Coronary artery (tissue), 2 donors: ENCODE measurements at regions not wholly inside any gene's neighbourhood (a gene's known extent, or its start where the extent isn't known, plus 50 kb on each side); places are given as distances from the start of the nearest gene placed in this dataset.

Experiments used
- DNase-seq: peaks from one replicate; pipeline ENCODE4 v3.0.0-alpha.2; 2017; ENCODE audit warnings: low spot score
- H3K27ac ChIP-seq, 2 donors: fragments of 200-600 bp; sonication (generic); one replicate each; pipeline ENCODE4 v1.5.1; 2016 to 2019
- H3K4me3 ChIP-seq: fragments of 200-600 bp; sonication (generic); 2 replicates; pipeline ENCODE4 v1.5.1; 2016; ENCODE audit warnings: mild to moderate bottlenecking, moderate library complexity
- TF ChIP-seq, protein P1 (sequence below): fragments of 200-600 bp; sonication (generic); IDR thresholded peaks from one replicate; pipeline ENCODE4 v1.5.1; 2019; ENCODE audit warnings: antibody characterized with exemption

DNA sequence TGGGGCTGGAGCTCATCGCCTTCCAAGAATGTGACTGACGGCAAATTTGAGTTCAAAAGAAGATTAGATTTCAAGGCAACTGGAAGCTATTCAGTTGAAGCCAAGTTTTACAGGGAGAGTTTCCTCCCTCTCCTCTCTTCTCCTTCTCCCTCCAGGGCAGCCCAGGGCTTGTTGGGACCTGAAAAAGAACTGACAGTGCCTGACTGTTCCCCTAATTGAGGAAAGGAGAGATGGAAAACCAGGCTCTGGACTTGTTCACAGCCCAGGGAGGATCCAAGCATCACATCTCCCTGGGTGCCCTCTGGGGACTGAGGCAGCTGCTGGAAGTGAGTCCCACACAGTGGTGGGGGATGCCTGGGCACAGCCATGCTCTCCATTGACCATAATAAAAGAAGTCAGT is 88.1 kb downstream of the THNSL2 start:
- DNase-seq = no peak
- Histone ChIP-seq H3K4me3 (no peak overlapping the region), H3K27ac (no peak overlapping the region)
- TF ChIP-seq, protein P1, sequence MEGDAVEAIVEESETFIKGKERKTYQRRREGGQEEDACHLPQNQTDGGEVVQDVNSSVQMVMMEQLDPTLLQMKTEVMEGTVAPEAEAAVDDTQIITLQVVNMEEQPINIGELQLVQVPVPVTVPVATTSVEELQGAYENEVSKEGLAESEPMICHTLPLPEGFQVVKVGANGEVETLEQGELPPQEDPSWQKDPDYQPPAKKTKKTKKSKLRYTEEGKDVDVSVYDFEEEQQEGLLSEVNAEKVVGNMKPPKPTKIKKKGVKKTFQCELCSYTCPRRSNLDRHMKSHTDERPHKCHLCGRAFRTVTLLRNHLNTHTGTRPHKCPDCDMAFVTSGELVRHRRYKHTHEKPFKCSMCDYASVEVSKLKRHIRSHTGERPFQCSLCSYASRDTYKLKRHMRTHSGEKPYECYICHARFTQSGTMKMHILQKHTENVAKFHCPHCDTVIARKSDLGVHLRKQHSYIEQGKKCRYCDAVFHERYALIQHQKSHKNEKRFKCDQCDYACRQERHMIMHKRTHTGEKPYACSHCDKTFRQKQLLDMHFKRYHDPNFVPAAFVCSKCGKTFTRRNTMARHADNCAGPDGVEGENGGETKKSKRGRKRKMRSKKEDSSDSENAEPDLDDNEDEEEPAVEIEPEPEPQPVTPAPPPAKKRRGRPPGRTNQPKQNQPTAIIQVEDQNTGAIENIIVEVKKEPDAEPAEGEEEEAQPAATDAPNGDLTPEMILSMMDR = no peak

DNA sequence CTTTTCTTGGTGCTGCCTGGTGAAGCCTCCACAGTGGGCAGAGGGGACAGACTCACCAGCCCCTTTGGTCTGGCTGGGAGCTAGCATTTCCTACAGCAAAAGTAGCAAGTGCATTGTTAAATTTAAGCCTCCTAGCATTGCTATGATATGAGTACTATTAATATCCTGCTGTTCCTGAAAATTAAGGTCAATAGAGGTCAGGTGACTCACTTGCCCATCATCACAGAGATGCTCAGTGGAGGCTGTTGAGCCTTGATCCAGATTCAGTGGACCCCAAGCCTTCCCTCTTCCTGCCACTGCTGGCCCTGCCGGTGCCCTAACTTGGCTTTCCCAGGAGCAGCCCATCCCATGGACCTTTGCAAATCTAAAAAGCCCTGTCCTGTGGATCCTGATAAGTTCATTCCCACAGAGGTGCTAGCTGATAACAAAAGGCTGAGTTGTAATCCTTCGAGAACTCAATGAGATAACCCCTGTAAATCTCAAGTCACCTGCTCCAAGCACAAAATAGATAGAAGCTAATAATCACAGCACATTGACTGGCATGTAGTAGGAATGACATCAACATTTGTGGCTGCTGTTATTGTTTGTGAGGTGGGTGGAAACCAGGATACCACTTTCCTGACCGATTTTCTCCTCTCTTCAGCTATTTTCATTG is 84.4 kb downstream of the THNSL2 start:
- DNase-seq = no peak
- Histone ChIP-seq H3K4me3 (no peak overlapping the region), H3K27ac (no peak overlapping the region)
- TF ChIP-seq, protein P1 = no peak

DNA sequence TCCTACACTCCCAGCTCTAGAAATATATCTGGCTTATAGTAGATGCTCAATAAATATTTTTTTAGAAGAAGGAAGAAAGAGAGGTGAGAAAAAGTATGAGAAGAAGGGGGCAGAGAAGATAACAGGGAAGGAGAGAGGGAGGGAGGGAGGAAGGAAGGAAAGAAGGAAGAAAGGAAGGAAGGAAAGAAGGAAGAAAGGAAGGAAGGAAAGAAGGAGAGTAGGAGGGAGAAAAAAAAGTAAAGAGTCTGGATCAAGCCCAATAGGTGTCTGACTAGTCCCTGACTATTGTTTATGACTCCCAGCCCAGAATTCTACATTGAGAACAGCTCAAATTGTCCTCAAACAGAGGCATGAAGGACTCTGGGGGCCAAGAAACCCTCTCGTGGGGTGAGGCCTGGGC is 83.9 kb downstream of the THNSL2 start:
- no peak for DNase-seq
- TF ChIP-seq, protein P1 = no peak
- Histone ChIP-seq H3K27ac (no peak overlapping the region), H3K4me3 (no peak overlapping the region)

DNA sequence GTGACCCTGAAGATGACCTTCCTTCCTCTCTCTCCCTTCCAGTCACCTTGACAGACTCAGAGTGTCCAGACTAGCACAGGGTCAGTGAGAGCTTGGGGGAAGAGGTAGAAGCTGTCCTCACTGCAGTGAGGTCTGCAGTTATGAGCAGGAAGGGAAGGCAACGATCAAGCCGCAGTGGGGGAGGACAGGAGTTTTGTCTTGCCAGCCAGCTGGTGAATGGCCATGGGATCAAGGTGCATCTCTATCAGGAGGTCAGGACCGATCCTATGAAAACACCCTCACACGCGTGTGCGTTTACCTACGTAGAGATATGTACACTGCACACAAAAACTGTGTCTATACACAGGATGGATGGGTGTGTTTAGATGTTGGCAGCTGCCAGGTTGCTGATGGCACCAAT is 83.2 kb downstream of the THNSL2 start:
- TF ChIP-seq, protein P1 = no peak
- H3K27ac ChIP-seq = no peak overlapping the region

DNA sequence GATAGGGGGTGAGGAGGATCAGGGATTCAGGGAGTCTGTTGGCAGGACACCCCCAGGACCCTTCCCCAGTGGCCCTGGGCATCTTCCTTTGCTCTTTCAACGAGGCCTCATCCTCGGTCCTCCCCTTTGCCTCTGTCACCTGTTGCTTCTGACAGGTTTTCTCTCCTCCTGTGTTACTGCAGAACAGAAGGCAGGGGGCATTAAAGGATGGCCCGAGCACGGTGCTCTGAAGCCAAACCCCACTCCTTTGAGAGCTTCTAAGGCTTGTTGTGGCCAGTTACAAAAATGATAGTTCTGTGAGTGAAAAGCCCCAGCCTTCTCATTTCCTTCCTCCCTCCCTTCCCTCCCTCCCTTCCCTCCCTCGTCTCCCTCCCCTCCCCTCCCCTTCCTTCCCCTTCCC is 82.5 kb downstream of the THNSL2 start:
- Histone ChIP-seq H3K4me3 (no peak overlapping the region), H3K27ac (no peak overlapping the region)
- TF ChIP-seq, protein P1 = no peak
- no peak for DNase-seq

More for the DNA sequence above, 83.2 kb downstream of the THNSL2 start:
- no peak for DNase-seq
- H3K4me3 ChIP-seq = no peak overlapping the region

DNA sequence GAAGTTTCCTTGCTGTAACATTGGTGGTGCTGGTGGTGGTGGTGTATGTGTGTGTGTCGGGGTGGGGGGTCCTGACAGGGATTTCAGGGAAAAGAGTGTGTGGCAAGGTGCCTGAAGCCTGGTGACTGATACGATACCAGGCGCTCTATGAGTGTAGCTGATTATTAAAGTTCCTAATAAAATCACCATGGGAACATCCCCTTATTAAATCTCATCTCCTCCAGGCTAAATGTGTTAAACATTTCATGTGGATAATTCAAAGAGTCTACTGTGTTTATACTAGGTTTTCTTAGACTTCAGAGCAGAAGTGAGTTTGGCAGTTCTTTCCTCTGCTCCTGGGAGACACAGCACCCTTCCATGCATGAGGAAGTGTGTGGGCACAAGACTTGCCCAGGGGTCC is 82.0 kb downstream of the THNSL2 start:
- TF ChIP-seq, protein P1 = no peak
- Histone ChIP-seq H3K27ac (no peak overlapping the region), H3K4me3 (no peak overlapping the region)
- no peak for DNase-seq

DNA sequence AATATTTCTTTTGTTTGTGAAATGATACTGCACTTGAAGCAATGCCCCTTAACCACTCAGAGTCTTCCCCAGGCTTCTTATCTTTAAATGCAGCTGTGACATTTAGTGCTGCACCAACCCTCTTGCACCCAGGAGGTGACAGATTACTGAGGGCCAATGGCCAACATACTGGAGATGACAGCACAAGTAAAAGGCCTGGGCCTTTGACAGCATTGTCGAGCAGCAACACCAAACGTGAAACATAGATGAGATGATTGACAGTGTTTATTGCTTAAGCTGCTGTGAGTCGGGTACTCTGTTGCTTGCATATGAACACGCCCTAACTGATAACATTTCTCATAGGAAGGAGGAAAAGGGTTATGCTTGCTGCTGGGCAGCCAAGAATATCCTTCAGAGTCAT is 80.3 kb downstream of the THNSL2 start:
- TF ChIP-seq, protein P1 = no peak
- no peak for DNase-seq
- H3K4me3 ChIP-seq = no peak overlapping the region
- H3K27ac ChIP-seq = no peak overlapping the region
